Lower lobe of right lung (tissue), 2 donors: ENCODE measurements at regions not wholly inside any gene's neighbourhood (a gene's known extent, or its start where the extent isn't known, plus 50 kb on each side); places are given as distances from the start of the nearest gene placed in this dataset.

Experiments used
- ATAC-seq, 2 donors: fragments of 200-7000 bp; cut with Tn5 transposase; one replicate each; pipeline ENCODE4 v1.9.1; 2020 to 2022; ENCODE audit warnings: mild to moderate bottlenecking in 2 of 2, moderate library complexity in 2 of 2
- DNase-seq: peaks from one replicate; pipeline ENCODE4 v3.0.0-alpha.2; 2020
- H3K27ac ChIP-seq: fragments of 200-600 bp; one replicate; pipeline ENCODE4 v1.8.0; 2022
- H3K27me3 ChIP-seq: fragments of 200-600 bp; one replicate; pipeline ENCODE4 v1.8.0; 2022; ENCODE audit warnings: low read depth
- H3K36me3 ChIP-seq: fragments of 200-600 bp; one replicate; pipeline ENCODE4 v1.8.0; 2022; ENCODE audit warnings: mild to moderate bottlenecking
- H3K4me1 ChIP-seq: fragments of 200-600 bp; one replicate; pipeline ENCODE4 v1.8.0; 2022
- H3K4me3 ChIP-seq: fragments of 200-600 bp; one replicate; pipeline ENCODE4 v1.8.0; 2022; ENCODE audit warnings: mild to moderate bottlenecking
- H3K9me3 ChIP-seq: fragments of 200-600 bp; one replicate; pipeline ENCODE4 v1.8.0; 2022
- CTCF ChIP-seq: fragments of 200-600 bp; IDR thresholded peaks from one replicate; pipeline ENCODE4 v1.8.0; 2022; ENCODE audit warnings: antibody characterized with exemption, mild to moderate bottlenecking
- intact Hi-C: fragments of 100-400 bp; cut with DNase I; formaldehyde crosslinking; loops from one replicate; pipeline ENCODE4 v1.11.0; 2022
- donor health status: DM: no; HTN: yes; CAD: no; lungs with severe emphysema.

- H3K4me1 ChIP-seq = no peaks in the 10 kb centered on the region
- intact Hi-C loops = no loop called here
- no peaks in the 10 kb centered on the region for H3K36me3 ChIP-seq
- no peak overlapping the region for H3K4me3 ChIP-seq
- H3K27ac ChIP-seq = no peak overlapping the region
- no peaks in the 10 kb centered on the region for H3K9me3 ChIP-seq
- ATAC-seq (no peak), DNase-seq (no peak)
- no peaks in the 10 kb centered on the region for H3K27me3 ChIP-seq
- TF ChIP-seq CTCF = no peak
These were observed 78.0 kb upstream of the CTTNBP2 start for GRCh38 chr7:117951285-117951684.

GRCh38 chr7:117951691-117952280 is 78.5 kb upstream of the CTTNBP2 start:
- DNase-seq = no peak
- intact Hi-C loops = no loop called here
- Histone ChIP-seq H3K4me1 (no peaks in the 10 kb centered on the region), H3K27ac (no peak overlapping the region), H3K36me3 (no peaks in the 10 kb centered on the region), H3K9me3 (no peaks in the 10 kb centered on the region), H3K4me3 (no peak overlapping the region), H3K27me3 (no peaks in the 10 kb centered on the region)
- no peak for ATAC-seq
- TF ChIP-seq CTCF = no peak

GRCh38 chr7:117955046-117955445 is 81.8 kb upstream of the CTTNBP2 start:
- no peak for DNase-seq
- Histone ChIP-seq H3K36me3 (no peaks in the 10 kb centered on the region), H3K4me1 (no peaks in the 10 kb centered on the region), H3K4me3 (no peak overlapping the region), H3K9me3 (no peaks in the 10 kb centered on the region), H3K27me3 (no peaks in the 10 kb centered on the region), H3K27ac (no peak overlapping the region)
- no peak for ATAC-seq
- intact Hi-C loops = no loop called here
- no peak for TF ChIP-seq CTCF

- Histone ChIP-seq H3K4me3 (no peak overlapping the region), H3K36me3 (no peaks in the 10 kb centered on the region), H3K27ac (no peak overlapping the region), H3K27me3 (no peaks in the 10 kb centered on the region), H3K4me1 (no peaks in the 10 kb centered on the region), H3K9me3 (no peaks in the 10 kb centered on the region)
- no peak for ATAC-seq
- no peak for DNase-seq
- no peak for TF ChIP-seq CTCF
- intact Hi-C loops = no loop called here
These were observed 87.1 kb upstream of the CTTNBP2 start for GRCh38 chr7:117960351-117960750.

DNA sequence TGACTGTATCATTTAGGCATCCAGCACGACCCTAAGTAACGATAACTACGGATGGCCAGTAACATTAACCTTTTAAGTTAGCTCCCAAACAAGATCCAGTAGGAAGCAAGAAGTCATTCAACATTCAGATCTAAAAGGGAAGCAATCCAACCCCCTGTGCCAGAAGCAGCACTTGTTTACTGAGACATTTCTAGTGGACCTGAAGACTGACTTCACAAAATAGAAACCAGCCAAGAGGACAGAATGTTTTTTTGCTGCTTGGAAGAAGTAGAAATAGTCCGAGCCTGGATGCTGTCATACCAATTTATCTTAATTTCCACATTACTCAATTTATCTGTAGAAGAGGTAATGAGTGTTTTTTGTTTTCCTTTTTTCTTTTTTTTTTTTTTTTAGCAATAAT is 88.0 kb upstream of the CTTNBP2 start:
- Histone ChIP-seq H3K9me3 (no peaks in the 10 kb centered on the region), H3K27ac (no peak overlapping the region)

More for the DNA sequence above, 88.0 kb upstream of the CTTNBP2 start:
- intact Hi-C loops = no loop called here
- no peak for TF ChIP-seq CTCF
- Histone ChIP-seq H3K27me3 (no peaks in the 10 kb centered on the region), H3K4me1 (no peaks in the 10 kb centered on the region), H3K36me3 (no peaks in the 10 kb centered on the region), H3K4me3 (no peak overlapping the region)
- ATAC-seq (no peak), DNase-seq (no peak)
